ENCODE measurements at regions not wholly inside any gene's neighbourhood (a gene's known extent, or its start where the extent isn't known, plus 50 kb on each side); places are given as distances from the start of the nearest gene placed in this dataset.
"Not testable (repeated sequence)": the region's sequence is repeated elsewhere in the genome, so short reads cannot be mapped to it uniquely, and the experiment has no call there.

GRCh38 chr6:159540883-159541282 lies 152.2 kb downstream of the SOD2 start:
- no peaks in the 10 kb centered on the region for H3K4me1 ChIP-seq
- H3K36me3 ChIP-seq (ENCODE audit: low read depth, missing control alignments): no peaks in the 10 kb centered on the region
- H3K27me3 ChIP-seq: no peaks in the 10 kb centered on the region
- DNase-seq: no peak
- TF ChIP-seq POLR2A (IDR thresholded peaks at IDR 0.05) (no peak), CTCF (IDR thresholded peaks at IDR 0.05) (no peak)
- WGBS, 2 donors: 61 to 64% methylated on average over 6 of the region's 6 CpGs
- H3K27ac ChIP-seq: no peak overlapping the region
- intact Hi-C loops (cut with DNase I; ENCODE audit: low total_unique reads): no loop called here
- H3K4me3 ChIP-seq: no peak overlapping the region
- no peaks in the 10 kb centered on the region for H3K9me3 ChIP-seq

- WGBS, 2 donors: 39 to 42% methylated on average over 11 to 12 of the region's 12 CpGs
- no peaks in the 10 kb centered on the region for H3K9me3 ChIP-seq
- no peaks in the 10 kb centered on the region for H3K4me1 ChIP-seq
- intact Hi-C loops (cut with DNase I; ENCODE audit: low total_unique reads): no loop called here
- H3K27ac ChIP-seq: no peak overlapping the region
- TF ChIP-seq POLR2A (IDR thresholded peaks at IDR 0.05) (no peak), CTCF (IDR thresholded peaks at IDR 0.05) (no peak)
- H3K27me3 ChIP-seq: no peaks in the 10 kb centered on the region
- H3K4me3 ChIP-seq: no peak overlapping the region
- no peak for DNase-seq
- H3K36me3 ChIP-seq (ENCODE audit: low read depth, missing control alignments): no peaks in the 10 kb centered on the region
Observed at GRCh38 chr6:159540152-159540551, 152.9 kb downstream of the SOD2 start.

- H3K4me1 ChIP-seq; intact Hi-C loops (cut with DNase I; ENCODE audit: low total_unique reads); DNase-seq; H3K27ac ChIP-seq; H3K9me3 ChIP-seq; H3K36me3 ChIP-seq (ENCODE audit: low read depth, missing control alignments); H3K4me3 ChIP-seq; H3K27me3 ChIP-seq: not testable (repeated sequence)
- WGBS, 2 donors: 85 to 100% methylated on average over 1 of the region's 1 CpG
Observed at GRCh38 chr6:159538031-159538430, 155.0 kb downstream of the SOD2 start.

GRCh38 chr6:159535656-159536350 lies 157.2 kb downstream of the SOD2 start:
- H3K4me1 ChIP-seq: no peaks in the 10 kb centered on the region
- WGBS, 2 donors: 73 to 79% methylated on average over 7 to 9 of the region's 9 CpGs
- no peaks in the 10 kb centered on the region for H3K27me3 ChIP-seq
- no peak for DNase-seq
- H3K27ac ChIP-seq: no peak overlapping the region
- H3K9me3 ChIP-seq: no peaks in the 10 kb centered on the region
- H3K4me3 ChIP-seq: no peak overlapping the region
- TF ChIP-seq POLR2A (IDR thresholded peaks at IDR 0.05) (no peak), CTCF (IDR thresholded peaks at IDR 0.05) (no peak)
- intact Hi-C loops (cut with DNase I; ENCODE audit: low total_unique reads): no loop called here
- no peaks in the 10 kb centered on the region for H3K36me3 ChIP-seq (ENCODE audit: low read depth, missing control alignments)

GRCh38 chr6:159533568-159533967 lies 159.5 kb downstream of the SOD2 start:
- Histone ChIP-seq H3K4me1 (no peaks in the 10 kb centered on the region), H3K9me3 (no peaks in the 10 kb centered on the region), H3K4me3 (no peak overlapping the region), H3K36me3 (ENCODE audit: low read depth, missing control alignments) (no peaks in the 10 kb centered on the region), H3K27ac (no peak overlapping the region), H3K27me3 (no peaks in the 10 kb centered on the region)
- DNase-seq: no peak
- 66 to 68% methylated on average over 6 of the region's 6 CpGs for WGBS, 2 donors
- intact Hi-C loops (cut with DNase I; ENCODE audit: low total_unique reads): no loop called here
- TF ChIP-seq POLR2A (IDR thresholded peaks at IDR 0.05) (no peak), CTCF (IDR thresholded peaks at IDR 0.05) (no peak)
